ENCODE measurements at regions not wholly inside any gene's neighbourhood (a gene's known extent, or its start where the extent isn't known, plus 50 kb on each side); places are given as distances from the start of the nearest gene placed in this dataset.

DNA sequence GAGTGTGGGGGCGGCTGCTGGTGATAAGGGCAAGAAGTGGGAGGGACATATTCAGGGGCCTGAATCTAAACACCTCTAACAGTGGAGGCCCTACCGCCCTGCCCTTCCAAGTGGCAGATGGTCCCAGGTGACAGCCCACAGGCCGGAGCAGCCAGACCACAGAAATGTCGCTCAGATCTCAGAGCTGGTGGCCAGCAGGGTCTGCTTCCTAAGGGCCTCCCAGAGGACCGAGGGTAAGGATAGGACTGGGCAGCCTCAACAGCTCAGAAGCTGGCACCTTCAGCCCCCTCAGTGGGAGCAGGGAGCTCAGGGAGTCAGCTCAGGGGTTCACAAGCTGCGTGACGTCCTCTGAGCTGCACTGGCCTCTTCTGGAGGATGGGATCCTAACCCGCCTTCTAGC lies 201.8 kb upstream of the ZC3H12A start:
- FAIRE-seq (no peak), DNase-seq (ENCODE audit: low spot score) (no peak)

DNA sequence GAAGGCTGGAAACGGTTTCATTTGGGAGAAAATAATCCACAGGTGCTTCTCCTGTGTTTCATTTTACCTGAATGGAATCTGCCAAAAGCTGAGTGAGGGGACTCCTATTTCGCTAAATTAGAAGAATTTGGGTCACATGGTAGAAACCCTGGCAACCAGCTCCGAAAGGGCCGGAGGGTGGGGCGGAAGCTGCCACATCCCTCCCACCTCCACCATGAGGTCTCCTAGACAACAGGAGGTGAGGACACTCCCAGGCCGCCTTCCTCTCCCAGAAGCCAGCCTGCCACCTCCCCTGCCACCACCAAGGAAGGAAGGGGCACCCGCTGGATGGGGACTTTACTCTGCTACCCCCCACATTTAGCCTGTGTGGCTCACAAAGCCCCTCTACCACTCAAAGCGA lies 199.9 kb upstream of the ZC3H12A start:
- FAIRE-seq (no peak), DNase-seq (ENCODE audit: low spot score) (no peak)

DNA sequence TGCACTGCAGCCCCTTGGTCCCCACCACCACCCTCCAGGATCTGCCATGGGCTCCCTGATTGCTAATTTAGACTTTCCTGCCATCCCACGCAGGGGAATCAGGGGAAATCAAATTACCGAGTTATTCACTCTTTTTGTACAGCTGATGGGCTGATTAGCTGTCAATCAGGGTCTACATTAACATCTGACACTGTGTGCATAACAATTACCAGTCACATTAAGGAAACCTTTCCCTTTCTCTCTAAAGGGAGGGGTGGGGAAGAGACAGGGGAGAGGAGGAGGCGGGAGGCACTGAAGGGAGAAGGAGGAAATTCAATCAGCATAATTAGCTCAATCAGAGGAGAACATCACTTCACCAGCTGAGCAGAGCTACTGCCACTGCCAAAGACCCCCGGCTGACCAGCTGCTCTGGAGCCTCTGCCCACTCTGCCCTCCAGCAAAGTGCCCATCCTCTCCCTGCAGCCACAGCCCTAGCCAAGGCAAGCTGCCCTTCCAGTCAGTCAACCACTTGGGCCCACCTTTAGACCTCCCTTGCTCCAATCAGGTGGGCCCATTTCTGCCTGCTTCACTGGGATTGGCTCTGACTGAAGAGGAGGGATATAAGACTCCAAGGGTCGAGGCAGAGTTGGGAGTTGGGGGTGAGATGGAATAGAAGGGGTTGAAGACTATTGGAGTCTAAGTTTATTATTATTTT lies 199.3 kb upstream of the ZC3H12A start:
- DNase-seq (ENCODE audit: low spot score) = no peak
- FAIRE-seq = no peak

DNA sequence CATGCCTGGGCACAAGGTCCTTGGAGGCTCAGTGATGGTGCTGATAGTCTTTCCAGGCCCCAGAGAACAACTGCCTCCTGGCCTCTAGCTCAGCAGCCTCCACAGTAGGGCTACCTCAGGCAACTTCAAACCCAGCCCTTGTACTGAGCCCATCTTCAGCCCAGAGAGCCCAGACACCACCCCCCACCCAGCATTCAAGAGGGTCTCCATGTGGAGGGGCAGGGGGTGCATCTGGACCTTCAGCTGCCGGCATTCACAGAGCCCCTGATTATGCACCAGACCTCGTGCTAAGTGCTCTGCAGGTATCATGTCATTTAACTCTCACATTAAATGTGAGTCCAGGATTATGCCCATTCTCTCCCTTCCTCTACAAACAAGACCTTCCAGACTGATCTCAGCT lies 197.0 kb upstream of the ZC3H12A start:
- no peak for FAIRE-seq

DNA sequence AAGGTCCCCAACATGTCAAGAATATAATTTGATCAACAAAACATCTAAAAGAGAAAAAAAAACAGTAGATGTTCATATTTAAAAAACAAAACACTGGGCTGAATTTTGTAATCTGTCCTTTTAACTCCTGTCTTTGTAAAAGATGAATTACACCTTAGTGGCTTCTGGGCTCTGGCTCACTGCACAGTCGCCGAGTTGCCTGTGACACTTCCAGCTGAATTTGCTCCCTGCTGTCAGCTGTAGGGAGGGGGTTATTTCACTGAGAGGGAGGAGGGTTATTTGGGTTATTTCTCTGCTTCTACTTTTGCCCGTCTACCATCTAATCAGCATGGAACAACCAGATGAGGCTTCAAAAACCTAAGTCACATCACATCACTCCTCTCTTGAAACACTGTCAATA lies 193.0 kb upstream of the ZC3H12A start:
- DNase-seq (ENCODE audit: low spot score) (no peak), FAIRE-seq (no peak)

More for the DNA sequence above, 197.0 kb upstream of the ZC3H12A start:
- DNase-seq (ENCODE audit: low spot score) = no peak

DNA sequence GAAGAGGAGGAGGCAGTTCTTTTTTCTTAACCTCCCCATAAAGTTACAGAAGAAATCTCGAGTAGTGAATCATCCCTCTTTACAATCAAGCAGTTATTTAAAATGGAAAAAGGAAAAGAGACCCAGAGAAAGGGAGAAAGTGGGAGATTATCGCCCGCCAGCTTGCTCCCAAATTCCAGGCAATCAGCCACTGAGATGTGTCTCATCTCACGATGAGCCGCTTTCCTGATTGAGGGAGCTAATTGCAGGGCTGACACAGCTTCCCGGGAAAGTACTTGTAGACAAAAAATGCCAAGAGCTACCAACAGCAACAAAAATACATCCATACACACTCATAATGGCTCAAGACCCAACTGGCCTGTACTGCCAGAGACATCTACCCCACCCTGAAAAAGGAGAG lies 191.6 kb upstream of the ZC3H12A start:
- DNase-seq (ENCODE audit: low spot score) = no peak
- no peak for FAIRE-seq

DNA sequence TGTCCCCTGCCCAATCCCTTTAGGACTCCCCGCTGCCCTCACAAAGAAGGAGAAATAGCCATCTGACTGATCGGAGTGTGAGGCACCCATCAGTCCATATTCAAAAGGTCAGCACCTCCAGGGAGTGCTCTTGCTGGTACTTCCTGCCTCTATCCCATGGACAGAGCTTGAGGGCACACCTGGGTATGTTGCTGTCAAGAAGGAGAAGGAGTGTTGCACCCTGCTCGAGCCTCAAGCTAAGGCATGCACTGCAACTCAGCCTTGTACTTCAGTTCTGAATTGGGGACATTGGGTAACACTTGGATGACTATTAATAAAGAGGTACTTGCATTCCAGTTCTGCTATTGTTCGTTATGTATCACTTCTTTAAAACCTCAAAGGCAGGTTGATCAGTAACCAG lies 190.3 kb upstream of the ZC3H12A start:
- no peak for DNase-seq (ENCODE audit: low spot score)
- no peak for FAIRE-seq

DNA sequence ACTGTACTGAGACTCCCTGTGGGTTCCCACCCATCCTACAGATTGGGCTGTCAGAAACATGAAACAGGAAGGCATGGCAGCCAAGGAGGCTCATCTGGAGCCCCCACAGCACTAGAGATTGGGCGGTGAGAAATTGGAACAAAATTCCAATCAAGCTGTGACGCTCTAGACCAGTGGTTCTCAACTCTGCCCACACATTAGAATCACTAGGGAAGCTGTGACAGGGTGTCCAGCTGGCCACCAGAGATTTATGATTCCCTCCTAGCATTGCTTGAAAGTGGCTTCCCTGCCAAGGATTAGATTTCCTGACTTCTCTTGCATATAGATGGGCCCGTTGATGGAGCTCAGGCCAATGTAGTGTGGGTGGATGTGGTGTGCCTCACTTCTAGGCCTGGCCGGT lies 187.5 kb upstream of the ZC3H12A start:
- FAIRE-seq (no peak), DNase-seq (ENCODE audit: low spot score) (no peak)

DNA sequence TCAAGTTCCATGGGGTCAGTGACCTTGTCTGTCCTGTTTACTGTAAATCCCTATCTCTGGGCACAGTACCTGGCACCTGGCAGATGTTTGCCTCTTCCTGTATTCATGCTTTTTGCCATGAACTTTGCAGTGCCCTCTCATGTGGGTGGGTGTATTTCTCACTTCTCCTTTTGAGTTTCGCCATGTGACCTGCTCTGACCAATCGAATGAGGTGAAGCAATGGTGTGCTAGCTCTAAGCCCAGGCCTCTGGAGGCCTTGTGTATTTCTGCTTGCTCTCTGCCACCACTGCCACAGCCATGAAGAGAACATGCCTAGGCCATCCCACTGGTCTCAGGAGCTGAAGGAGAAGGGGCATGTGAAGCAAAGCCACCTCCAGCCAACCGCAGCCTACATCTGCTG lies 185.5 kb upstream of the ZC3H12A start:
- no peak for DNase-seq (ENCODE audit: low spot score)

DNA sequence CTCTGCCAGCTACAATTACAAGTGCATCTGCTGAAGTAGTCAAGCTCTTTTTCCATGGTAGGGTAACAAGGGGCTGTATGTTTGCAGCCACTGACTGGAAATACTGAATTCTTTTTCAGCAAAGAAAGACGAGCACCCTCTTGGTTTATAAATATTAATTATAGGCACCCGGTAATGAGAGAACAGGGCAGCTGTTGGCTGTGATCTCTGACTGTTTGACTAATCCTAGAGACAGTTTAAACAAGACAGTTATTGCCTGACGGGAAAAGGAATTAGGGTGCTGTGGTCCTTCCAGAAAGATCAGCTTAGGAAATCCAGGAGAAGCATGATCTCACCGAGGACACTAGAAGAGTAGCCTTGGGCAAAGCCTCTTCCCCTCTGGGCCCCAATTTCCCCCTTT lies 183.7 kb upstream of the ZC3H12A start:
- FAIRE-seq (no peak), DNase-seq (ENCODE audit: low spot score) (no peak)

More for the DNA sequence above, 185.5 kb upstream of the ZC3H12A start:
- FAIRE-seq = no peak

DNA sequence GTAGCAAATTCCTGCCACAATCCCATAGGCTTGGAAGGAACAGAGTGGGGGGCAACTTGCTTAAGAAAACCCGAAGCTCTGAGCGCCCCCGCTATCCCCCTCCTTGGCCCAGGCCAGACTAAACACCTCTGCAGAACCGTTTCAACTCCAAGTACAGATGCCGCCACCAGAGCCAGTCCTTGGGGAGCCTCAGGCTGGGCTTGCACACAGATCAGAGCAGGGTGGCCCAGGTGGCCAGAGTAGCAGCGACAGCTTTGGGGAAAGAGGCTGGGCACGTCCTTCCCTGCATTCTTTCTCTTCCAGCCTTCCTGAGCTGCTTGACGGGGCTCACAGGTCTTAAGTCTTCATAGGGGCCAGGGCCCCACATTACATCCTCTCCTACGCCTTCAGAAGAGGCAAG lies 181.6 kb upstream of the ZC3H12A start:
- DNase-seq (ENCODE audit: low spot score) = no peak
- no peak for FAIRE-seq

DNA sequence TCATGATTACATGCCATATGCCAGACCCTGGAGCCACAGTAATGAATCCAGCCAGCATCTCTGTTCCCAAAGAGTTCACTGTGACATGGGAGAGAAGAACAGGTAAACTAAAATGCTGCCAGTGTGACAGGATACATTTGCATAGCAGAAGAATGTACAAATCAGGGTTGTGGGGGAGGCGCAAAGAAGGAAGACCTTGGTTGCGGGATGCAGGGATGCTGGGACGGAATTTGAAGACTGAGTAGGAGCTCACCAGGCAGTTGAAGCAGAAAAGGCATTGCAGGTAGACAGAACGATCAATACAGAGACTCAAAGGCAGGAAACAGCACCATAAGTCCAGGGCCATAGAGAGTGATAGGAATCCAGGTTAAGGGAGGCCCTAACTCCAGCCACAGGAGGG lies 180.3 kb upstream of the ZC3H12A start:
- FAIRE-seq (no peak), DNase-seq (ENCODE audit: low spot score) (no peak)

DNA sequence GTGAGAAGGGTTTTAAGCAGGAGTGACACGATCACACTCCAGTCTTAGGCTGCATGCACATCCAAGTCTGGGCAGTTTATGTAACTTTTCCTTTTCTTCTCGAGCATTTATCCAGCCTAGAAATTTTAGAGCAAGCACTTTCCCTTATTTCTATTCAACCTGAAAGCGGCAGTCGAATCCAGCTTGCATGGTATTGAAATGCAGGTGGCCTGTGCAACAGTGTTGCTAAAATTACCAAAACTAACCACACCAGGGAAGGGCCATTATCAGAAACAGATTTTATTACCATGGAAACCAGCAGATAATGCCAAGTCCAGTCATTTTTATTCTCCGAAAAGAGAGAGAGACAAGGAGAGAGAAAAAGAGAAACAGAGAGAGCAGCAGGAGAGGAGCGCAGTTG lies 179.9 kb upstream of the ZC3H12A start:
- DNase-seq (ENCODE audit: low spot score) (no peak), FAIRE-seq (no peak)

DNA sequence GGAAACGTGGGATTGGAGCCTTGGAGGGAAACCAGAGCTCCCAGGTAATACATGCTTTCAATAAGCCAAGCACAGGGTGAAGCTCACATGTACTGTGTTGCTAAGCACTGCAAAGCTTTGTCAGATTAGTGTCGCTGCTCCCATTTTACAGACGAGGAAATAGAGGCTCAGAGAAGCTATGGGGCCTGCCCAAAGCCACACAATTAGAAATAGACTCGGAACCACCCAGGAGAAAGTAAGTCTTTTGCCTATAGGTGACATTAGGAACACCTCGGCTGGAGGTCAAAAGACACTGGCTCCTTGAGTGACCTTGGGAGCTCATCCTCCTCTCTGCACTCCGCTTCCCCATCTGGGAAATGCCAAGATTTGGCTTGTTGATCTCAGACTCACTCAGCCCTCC lies 175.6 kb upstream of the ZC3H12A start:
- no peak for FAIRE-seq
- no peak for DNase-seq (ENCODE audit: low spot score)

DNA sequence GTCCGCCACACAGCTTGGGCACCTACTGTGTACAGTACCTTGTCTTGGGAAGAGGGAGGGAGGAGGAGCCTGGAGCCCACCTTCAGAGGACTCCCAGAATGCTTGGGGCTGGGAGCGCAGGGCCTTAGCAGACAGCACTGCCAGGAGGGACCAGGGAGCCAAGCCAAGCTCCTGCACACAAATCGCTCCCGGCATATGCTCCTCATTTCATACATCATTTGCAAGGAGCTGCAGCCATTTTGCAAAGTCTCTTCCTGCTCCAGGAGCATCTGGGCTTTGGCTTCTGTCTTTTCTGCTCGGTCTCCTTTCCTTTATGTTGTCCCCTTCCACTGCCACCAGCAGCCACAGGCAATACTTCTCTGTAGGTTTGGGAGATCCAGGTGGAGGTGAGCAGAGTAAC lies 175.2 kb upstream of the ZC3H12A start:
- FAIRE-seq = no peak
- no peak for DNase-seq (ENCODE audit: low spot score)

DNA sequence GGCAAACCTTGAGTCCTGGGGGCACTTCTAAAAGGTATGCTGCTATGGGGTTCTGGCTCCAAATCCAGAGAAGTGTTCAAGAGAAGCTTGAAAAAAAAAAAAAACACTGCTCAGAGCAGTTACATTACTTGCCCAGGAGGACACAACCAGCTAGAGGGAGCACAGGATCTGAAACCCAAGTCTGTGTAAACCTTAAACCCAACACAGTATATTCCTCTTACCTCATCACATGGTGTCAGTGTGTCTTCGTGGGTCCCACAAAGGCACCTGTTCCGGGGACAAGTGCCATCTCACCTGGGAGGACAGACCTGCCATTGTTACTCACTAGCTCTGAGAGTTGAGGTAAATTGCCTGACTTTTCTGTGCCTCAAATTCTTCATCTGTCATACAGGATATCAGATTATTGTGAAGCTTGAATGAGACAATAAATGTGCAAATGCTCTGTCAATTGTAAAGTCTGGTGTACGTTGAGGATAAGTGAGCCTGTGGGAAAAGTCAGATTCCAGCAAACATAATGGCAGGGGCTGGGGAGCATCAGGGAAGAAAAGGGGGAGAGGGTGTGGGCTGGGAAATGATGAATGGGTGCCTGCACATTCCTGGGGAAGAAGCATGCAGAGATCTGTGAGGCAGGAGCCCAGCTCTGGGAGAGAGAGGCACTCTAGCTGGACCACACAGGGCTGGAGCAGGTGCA lies 170.4 kb upstream of the ZC3H12A start:
- FAIRE-seq (no peak), DNase-seq (ENCODE audit: low spot score) (no peak)

DNA sequence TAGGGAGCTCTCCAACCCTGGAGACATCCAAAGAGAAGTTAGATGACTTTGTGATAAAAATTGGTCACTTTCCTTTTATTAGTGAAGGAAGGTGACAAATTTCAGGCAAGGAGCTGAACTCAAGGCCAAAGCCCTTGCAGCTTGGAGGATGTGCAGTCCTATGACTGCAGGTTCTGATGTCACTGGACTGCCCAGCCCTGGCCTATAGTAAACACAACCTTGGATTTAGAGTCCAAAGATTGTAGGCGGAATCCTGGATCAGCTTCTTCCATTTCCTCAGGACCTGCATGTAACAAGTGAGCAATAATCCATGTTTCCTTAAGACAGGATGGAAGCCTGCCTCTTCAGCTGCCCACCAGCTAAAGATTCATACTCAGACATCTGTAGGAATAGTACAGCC lies 169.3 kb upstream of the ZC3H12A start:
- DNase-seq (ENCODE audit: low spot score) (no peak), FAIRE-seq (no peak)

DNA sequence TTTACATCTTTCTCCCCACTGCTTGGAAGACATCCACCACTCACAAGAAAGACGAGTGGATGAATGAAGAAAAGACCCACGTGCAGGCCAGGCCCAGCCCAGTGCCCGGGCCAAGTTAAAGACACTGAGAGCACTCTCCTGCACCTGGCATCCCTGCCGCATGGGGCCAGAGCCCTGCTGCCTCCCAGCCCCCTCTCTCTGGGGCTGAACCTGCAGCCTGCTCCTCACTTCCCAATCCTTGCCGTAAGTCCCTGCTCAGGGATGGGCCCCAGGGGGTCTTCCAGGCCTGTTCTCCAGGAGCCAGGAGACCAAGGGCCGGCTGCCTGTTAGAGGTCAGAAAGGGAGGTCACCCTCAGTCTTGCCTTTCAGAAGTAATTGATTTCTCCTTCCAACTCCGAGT lies 168.5 kb upstream of the ZC3H12A start:
- no peak for FAIRE-seq
- no peak for DNase-seq (ENCODE audit: low spot score)

DNA sequence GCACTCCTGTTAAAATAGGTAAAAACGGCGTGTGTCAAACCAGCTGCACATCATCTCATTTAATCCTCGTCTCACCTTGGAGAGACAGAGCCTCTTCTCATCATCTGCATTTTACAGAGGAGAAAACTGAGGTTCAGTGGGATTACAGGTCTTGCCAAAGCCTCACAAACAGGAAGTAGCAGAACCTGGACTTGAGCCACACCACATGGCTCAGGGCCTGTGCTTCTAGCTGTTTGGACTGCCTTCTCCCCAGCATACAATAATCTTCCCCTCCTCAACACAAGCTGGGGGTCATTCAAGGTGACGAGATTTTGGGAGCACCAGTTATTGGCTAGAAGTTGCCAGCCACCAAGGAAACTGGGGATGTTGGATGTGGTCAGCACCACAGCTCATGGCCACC lies 167.9 kb upstream of the ZC3H12A start:
- DNase-seq (ENCODE audit: low spot score) = no peak
- FAIRE-seq = no peak

DNA sequence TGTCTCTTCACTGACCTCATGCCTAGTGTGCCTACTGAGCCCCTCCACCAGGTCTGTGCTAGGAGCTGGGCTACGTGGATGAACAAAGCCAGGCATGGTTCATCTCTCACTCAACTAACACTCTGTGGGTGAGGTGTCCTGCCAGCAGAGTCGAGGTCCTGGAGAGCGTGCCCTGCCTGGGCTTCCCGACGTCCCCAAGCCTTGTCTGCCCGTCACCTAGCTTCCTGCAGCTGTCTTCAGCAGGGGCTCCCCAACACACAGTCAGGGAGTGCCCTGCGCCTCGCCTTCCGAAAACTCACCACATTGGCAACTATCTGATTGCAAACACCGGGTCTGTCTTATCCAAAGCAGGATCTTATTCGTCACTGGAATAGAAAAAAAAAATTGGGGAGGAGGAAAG lies 167.5 kb upstream of the ZC3H12A start:
- no peak for DNase-seq (ENCODE audit: low spot score)
- no peak for FAIRE-seq

DNA sequence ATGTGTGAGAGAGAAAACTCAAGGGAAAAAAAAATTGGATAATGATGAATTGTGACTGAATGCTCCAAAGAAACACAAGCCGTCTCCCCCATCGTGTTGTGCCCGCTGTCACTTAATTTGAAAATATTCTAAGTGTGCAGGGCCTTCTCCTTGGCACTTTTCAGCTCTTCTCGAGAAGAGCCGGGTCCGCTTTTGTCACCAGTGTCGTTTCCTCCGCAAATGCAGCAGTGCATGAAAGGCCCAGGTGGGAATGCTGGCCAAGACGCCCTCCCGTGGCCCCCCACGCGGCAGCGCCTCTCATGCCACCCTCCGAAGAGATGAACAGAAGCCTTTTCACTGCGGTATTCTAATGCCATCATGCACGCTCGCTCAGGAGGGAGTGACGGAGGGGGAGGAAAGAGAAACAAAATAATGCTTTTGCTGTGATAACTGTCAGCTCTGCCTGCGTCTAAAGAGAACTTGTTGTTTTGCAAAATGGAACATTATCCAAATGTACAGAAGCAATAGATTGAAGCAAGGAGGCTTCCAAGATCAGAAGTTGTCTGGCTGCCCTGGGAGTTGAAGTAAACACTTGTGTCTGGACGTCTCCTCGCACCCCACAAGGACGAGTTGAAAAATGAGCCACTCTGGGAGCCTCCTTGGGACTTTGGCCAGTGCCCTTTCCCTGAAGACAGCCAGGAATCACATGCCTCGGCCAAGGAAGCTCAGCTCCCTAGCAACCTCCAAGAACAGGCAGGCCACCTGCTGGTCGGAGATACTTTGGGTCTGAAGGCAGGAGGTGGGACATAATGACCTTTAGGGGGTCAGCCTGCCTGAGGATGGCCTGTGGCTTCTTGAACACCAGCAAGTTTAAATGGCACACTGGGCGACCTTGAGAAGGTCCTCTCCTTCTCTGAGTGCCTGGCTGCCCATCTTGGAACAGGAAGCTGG lies 166.1 kb upstream of the ZC3H12A start:
- no peak for FAIRE-seq

DNA sequence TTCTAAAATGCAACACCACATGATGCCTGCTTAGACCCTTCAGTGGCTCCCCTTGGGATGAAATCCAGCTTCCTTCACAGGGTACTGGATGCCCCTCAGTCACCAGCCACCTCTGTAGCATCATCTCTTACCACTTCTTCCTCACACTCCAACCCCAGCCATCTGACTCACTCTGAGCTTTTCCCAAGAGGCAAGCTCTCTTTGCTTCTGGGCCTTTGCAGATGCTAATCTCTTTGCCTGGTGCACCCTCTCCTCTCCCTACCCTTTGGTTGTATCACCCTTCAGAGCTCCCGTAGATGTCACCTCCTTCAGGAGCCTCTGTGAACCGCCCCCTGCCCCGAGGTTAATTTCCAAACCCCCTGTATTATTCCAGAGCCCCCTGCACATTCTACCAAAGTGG lies 164.8 kb upstream of the ZC3H12A start:
- FAIRE-seq (no peak), DNase-seq (ENCODE audit: low spot score) (no peak)

More for the DNA sequence above, 166.1 kb upstream of the ZC3H12A start:
- DNase-seq (ENCODE audit: low spot score) = no peak
